Stimulated activated naive CD8-positive, alpha-beta T cell treated with anti-CD3 and anti-CD28 coated beads, Interleukin-15, Interleukin-2, amounts not matched to agents 100 ng/mL and 50 ng/mL, for 24 hours (primary cell): ENCODE measurements at regions not wholly inside any gene's neighbourhood (a gene's known extent, or its start where the extent isn't known, plus 50 kb on each side); places are given as distances from the start of the nearest gene placed in this dataset.

Experiments used
- H3K27ac Mint-ChIP-seq: one replicate; pipeline ENCODE4 v1.8.0; 2021; ENCODE audit warnings: mild to moderate bottlenecking, mixed read lengths
- H3K27me3 Mint-ChIP-seq: one replicate; pipeline ENCODE4 v1.8.0; 2021; ENCODE audit warnings: mixed read lengths
- H3K36me3 Mint-ChIP-seq: one replicate; pipeline ENCODE4 v1.8.0; 2021; ENCODE audit warnings: low read depth, mixed read lengths
- H3K4me1 Mint-ChIP-seq: one replicate; pipeline ENCODE4 v1.8.0; 2021; ENCODE audit warnings: low read depth, mixed read lengths
- H3K4me3 Mint-ChIP-seq: one replicate; pipeline ENCODE4 v1.8.0; 2021; ENCODE audit warnings: mild to moderate bottlenecking, mixed read lengths
- H3K9me3 Mint-ChIP-seq: one replicate; pipeline ENCODE4 v1.8.0; 2021; ENCODE audit warnings: mixed read lengths

GRCh38 chr11:105553025-105553424 is 56.8 kb upstream of the GRIA4 start:
- no peak overlapping the region for H3K27ac Mint-ChIP-seq
- H3K4me3 Mint-ChIP-seq, result no peak overlapping the region
- peaks cover 3% of the 10 kb centered on the region for H3K27me3 Mint-ChIP-seq
- no peaks in the 10 kb centered on the region for H3K4me1 Mint-ChIP-seq
- H3K36me3 Mint-ChIP-seq, result no peaks in the 10 kb centered on the region
- no peaks in the 10 kb centered on the region for H3K9me3 Mint-ChIP-seq

DNA sequence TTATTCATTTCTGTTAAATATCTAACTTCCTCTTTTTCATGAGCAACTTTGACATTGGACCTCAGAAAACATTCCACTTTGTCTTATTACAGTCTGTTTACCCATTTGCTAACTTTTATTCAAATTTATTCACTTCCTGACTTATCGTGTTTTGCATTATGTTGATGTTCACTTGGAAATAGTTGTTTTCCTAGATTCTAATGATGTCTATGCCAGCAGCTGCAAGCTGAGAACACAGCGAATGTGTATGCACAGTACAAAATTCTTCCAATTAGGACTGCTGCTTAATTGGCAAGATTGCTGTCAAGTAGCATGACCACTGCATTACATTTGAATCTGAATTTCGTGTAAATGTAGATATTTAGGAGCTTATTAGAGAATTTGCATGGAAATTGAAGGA is 61.5 kb upstream of the GRIA4 start:
- H3K4me3 Mint-ChIP-seq, result no peak overlapping the region
- peaks cover 2% of the 10 kb centered on the region for H3K27me3 Mint-ChIP-seq

DNA sequence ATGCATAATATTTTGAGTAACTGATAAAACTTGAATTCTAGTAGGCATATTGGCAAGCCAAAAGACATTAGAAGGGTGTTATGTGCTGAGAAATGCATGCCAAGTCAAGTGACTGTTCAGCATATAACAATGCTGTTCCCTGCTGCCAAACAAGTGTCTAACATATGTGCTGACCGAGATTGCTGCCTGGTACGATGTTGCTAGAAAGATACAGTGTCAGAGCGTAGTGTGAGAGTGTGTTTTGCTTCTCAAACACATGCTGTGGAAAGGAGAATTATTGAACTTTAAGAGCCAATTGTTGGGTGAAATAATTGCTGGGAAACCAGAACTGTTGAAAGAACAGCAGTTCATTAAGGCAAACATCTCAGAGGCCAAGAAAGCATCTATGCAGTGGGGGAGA is 71.3 kb upstream of the GRIA4 start:
- Mint-ChIP-seq H3K36me3 (no peaks in the 10 kb centered on the region), H3K4me3 (no peak overlapping the region), H3K9me3 (no peaks in the 10 kb centered on the region), H3K4me1 (no peaks in the 10 kb centered on the region), H3K27ac (no peak overlapping the region), H3K27me3 (no peaks in the 10 kb centered on the region)

More for the DNA sequence above, 61.5 kb upstream of the GRIA4 start:
- H3K36me3 Mint-ChIP-seq, result no peaks in the 10 kb centered on the region
- no peaks in the 10 kb centered on the region for H3K4me1 Mint-ChIP-seq
- no peak overlapping the region for H3K27ac Mint-ChIP-seq
- H3K9me3 Mint-ChIP-seq, result no peaks in the 10 kb centered on the region

GRCh38 chr11:105537531-105537930 is 72.3 kb upstream of the GRIA4 start:
- Mint-ChIP-seq H3K4me1 (no peaks in the 10 kb centered on the region), H3K9me3 (no peaks in the 10 kb centered on the region), H3K36me3 (no peaks in the 10 kb centered on the region), H3K4me3 (no peak overlapping the region), H3K27ac (no peak overlapping the region), H3K27me3 (no peaks in the 10 kb centered on the region)

DNA sequence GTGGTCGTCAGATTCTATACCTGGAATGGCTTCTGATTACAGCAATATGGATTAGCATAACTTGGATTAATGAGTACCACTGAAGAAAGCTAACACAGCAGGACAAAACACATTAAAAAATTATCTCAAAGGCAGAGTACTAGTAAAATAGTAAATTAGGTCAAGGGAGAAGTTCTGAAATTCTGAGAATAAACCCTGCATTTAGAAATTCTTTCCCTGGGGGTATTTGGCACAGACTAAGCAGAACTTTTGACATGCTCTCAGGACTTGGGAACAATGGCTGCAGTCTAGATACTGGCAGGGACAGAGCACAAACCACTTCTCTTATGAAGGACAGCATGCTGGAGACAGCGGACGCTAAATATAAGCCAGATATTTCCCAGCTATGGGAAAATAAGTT is 85.6 kb upstream of the GRIA4 start:
- Mint-ChIP-seq H3K9me3 (no peaks in the 10 kb centered on the region), H3K36me3 (no peaks in the 10 kb centered on the region), H3K27ac (no peak overlapping the region), H3K4me1 (no peaks in the 10 kb centered on the region), H3K4me3 (no peak overlapping the region), H3K27me3 (no peaks in the 10 kb centered on the region)

- Mint-ChIP-seq H3K27ac (no peak overlapping the region), H3K4me3 (no peak overlapping the region), H3K27me3 (no peaks in the 10 kb centered on the region), H3K9me3 (peaks cover 5% of the 10 kb centered on the region), H3K36me3 (no peaks in the 10 kb centered on the region), H3K4me1 (no peaks in the 10 kb centered on the region)
These were observed 89.0 kb upstream of the GRIA4 start for GRCh38 chr11:105520706-105521345.

- no peaks in the 10 kb centered on the region for H3K36me3 Mint-ChIP-seq
- no peak overlapping the region for H3K27ac Mint-ChIP-seq
- peaks cover 4% of the 10 kb centered on the region for H3K27me3 Mint-ChIP-seq
- no peaks in the 10 kb centered on the region for H3K9me3 Mint-ChIP-seq
- no peaks in the 10 kb centered on the region for H3K4me1 Mint-ChIP-seq
- H3K4me3 Mint-ChIP-seq, result no peak overlapping the region
These were observed 102.2 kb upstream of the GRIA4 start for GRCh38 chr11:105507496-105508254.

- H3K9me3 Mint-ChIP-seq, result no peaks in the 10 kb centered on the region
- H3K27ac Mint-ChIP-seq, result no peak overlapping the region
- H3K36me3 Mint-ChIP-seq, result no peaks in the 10 kb centered on the region
- H3K4me3 Mint-ChIP-seq, result no peak overlapping the region
- H3K27me3 Mint-ChIP-seq, result no peaks in the 10 kb centered on the region
- H3K4me1 Mint-ChIP-seq, result no peaks in the 10 kb centered on the region
These were observed 117.9 kb upstream of the GRIA4 start for GRCh38 chr11:105492010-105492409.

- Mint-ChIP-seq H3K4me1 (no peaks in the 10 kb centered on the region), H3K36me3 (no peaks in the 10 kb centered on the region), H3K27me3 (no peaks in the 10 kb centered on the region), H3K4me3 (no peak overlapping the region), H3K9me3 (no peaks in the 10 kb centered on the region), H3K27ac (no peak overlapping the region)
These were observed 118.5 kb upstream of the GRIA4 start for GRCh38 chr11:105491394-105491793.

DNA sequence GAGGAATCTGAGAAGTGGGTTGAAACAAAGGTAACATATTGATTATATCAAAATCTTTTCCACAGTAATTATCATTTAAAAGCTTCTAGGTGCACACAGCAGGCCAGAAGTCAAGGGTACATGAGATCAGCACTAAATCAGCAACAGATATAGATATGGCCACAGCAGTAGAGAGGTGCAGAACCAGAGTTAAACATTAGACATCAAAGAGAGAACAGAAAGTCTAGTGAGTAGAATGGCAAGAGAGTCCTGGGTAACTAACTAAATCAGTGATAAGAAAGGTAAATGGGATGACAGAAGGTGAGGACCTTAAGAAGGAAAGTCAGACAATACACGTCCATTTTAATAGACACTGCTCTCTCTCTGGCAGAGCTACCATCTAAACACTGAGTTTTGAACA is 119.5 kb upstream of the GRIA4 start:
- no peaks in the 10 kb centered on the region for H3K4me1 Mint-ChIP-seq
- no peaks in the 10 kb centered on the region for H3K9me3 Mint-ChIP-seq
- H3K27me3 Mint-ChIP-seq, result no peaks in the 10 kb centered on the region

GRCh38 chr11:105489446-105489845 is 120.4 kb upstream of the GRIA4 start:
- Mint-ChIP-seq H3K27ac (no peak overlapping the region), H3K36me3 (no peaks in the 10 kb centered on the region), H3K4me1 (no peaks in the 10 kb centered on the region), H3K27me3 (no peaks in the 10 kb centered on the region), H3K4me3 (no peak overlapping the region), H3K9me3 (no peaks in the 10 kb centered on the region)

More for the DNA sequence above, 119.5 kb upstream of the GRIA4 start:
- Mint-ChIP-seq H3K4me3 (no peak overlapping the region), H3K36me3 (no peaks in the 10 kb centered on the region), H3K27ac (no peak overlapping the region)

DNA sequence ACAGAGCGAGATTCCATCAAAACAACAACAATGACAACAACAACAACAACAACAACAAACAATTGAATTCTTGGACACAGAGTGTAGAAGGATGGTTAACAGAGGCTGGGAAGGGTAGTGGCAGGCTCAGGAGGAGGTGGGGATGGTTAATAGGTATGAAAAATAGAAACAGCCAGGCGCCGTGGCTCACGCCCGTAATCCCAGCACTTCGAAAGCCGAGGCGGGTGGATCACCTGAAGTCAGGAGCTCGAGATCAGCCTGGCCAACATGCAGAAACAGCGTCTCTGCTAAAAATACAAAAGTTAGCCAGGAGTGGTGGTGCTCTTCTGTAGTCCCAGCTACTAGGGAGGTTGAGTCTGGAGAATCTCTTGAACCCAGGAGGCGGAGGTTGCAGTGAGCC is 122.9 kb upstream of the GRIA4 start:
- Mint-ChIP-seq H3K4me3 (no peak overlapping the region), H3K36me3 (no peaks in the 10 kb centered on the region), H3K27ac (no peak overlapping the region), H3K27me3 (no peaks in the 10 kb centered on the region), H3K9me3 (no peaks in the 10 kb centered on the region), H3K4me1 (no peaks in the 10 kb centered on the region)

DNA sequence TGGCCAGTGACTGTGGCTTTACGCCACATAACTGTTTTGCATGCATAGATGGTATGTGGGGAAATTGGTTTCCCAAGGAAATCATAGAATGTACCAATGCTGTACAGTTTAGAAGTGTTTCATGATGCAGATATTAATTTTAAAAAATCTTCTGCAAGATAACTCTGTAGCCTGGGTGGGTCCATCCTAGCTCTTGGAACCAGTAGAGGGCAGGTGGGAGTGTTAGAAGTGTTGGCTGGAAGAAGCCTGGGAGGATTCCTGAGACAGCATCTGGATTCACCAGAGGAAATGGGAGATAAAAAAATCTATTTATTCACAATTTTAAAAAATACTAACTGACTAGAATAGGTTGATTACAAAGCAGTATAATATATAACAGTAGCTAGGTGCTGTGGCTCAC is 139.9 kb upstream of the GRIA4 start:
- no peak overlapping the region for H3K4me3 Mint-ChIP-seq
- no peaks in the 10 kb centered on the region for H3K4me1 Mint-ChIP-seq
- H3K9me3 Mint-ChIP-seq, result no peaks in the 10 kb centered on the region
- no peak overlapping the region for H3K27ac Mint-ChIP-seq
- H3K36me3 Mint-ChIP-seq, result no peaks in the 10 kb centered on the region
- no peaks in the 10 kb centered on the region for H3K27me3 Mint-ChIP-seq

- H3K4me3 Mint-ChIP-seq, result no peak overlapping the region
- H3K36me3 Mint-ChIP-seq, result no peaks in the 10 kb centered on the region
- H3K4me1 Mint-ChIP-seq, result no peaks in the 10 kb centered on the region
- peaks cover 3% of the 10 kb centered on the region for H3K27me3 Mint-ChIP-seq
- H3K9me3 Mint-ChIP-seq, result no peaks in the 10 kb centered on the region
- H3K27ac Mint-ChIP-seq, result no peak overlapping the region
These were observed 141.7 kb upstream of the GRIA4 start for GRCh38 chr11:105468154-105468553.

DNA sequence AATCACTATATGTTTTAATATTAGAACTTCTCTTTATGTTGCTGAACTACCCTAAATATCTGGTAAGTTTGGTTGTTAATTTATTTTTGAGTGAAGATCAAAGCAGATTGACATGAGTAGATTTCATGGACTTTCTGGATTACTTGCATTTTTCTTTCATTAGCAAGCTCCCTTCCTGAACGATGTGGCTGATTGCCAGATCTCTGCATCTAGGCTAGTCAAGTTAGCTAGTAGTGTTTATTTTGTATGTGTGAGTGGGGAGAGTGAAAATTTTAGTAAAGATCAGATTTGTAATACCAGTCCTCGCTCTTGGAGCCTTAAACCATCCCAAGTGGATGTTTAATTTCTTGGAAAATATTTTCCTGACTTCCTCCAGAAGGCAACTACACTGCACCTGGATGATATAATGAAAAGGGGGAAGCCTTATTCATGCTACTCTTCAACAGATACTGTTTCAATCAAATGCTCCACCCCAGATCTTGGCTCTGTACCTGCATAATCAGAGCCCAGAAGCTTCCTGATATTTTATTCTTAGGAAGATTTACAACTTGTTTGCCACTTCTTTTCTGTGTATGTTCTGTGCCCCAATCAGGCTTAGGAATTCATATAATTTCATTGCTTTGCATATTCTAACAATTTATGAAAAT is 143.2 kb upstream of the GRIA4 start:
- no peak overlapping the region for H3K27ac Mint-ChIP-seq
- no peaks in the 10 kb centered on the region for H3K9me3 Mint-ChIP-seq
- H3K4me1 Mint-ChIP-seq, result no peaks in the 10 kb centered on the region
- no peak overlapping the region for H3K4me3 Mint-ChIP-seq
- peaks cover 3% of the 10 kb centered on the region for H3K27me3 Mint-ChIP-seq
- H3K36me3 Mint-ChIP-seq, result no peaks in the 10 kb centered on the region
